HS-27A (cell line): ENCODE measurements at regions not wholly inside any gene's neighbourhood (a gene's known extent, or its start where the extent isn't known, plus 50 kb on each side); places are given as distances from the start of the nearest gene placed in this dataset.

Experiments
- DNase-seq: peaks from one replicate; pipeline ENCODE4 v3.0.0-alpha.2; 2012; ENCODE audit warnings: low read depth, missing footprints

DNA sequence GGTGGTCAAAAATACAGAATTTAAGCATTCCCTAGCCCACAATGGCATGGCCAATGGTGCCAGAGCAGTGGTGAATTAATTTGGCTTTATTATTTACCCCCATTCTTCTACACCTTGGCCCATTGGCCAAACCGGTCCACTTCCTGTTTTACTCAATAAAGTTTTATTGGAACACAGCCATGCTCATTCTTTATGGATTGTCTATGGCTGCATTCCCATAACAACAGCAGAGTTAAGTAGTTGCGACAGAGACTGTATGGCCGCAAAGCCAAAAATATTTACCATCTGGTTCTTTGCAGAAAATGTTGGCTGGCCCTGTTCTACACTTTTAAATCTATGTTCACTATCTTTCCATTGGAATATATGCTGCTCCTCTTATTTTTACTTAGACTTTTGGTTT is 130.3 kb upstream of the CCDC68 start:
- no peak for DNase-seq

- DNase-seq: no peak
Observed at GRCh38 chr18:55088561-55088960, 129.3 kb upstream of the CCDC68 start.

DNA sequence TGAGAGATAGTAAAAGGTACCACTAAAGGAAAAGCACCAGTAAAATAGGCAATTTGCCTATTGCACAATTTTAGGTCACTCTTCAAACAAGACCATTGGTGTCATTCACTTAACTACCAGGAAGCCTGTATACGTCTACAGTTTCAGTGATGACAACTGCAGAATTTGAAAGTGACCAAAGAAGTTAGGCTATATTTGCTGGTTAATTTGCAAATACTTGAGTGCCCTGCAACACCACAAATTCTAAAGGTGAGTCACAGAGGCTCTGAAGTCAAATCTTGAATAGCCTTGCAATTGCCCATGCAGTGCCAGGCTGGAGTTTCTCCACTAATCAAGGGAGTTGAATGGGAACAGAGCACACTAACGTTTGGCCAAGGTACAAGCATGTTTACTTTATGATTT is 128.7 kb upstream of the CCDC68 start:
- DNase-seq: no peak

DNA sequence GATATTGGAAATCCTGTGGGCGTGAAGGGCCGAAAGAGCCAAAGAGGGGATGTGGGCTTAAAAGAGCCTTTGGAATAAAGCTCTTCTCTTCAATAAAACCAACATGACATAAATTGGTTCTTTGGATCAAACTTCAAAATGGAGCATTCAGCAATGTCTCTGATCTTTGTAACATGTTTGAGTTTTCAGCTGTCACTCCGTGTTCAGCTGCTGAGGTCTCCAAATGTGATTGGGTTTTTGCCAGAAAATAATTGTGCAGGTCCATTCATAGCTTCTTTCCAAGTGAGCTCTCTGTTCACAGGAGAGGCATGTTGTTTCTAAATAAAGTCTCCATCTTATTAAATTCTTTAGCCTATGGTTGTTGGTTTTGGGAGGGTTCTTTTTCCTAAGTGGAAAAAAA is 127.6 kb upstream of the CCDC68 start:
- DNase-seq: no peak

GRCh38 chr18:55085557-55086285 is 126.5 kb upstream of the CCDC68 start:
- DNase-seq: no peak

GRCh38 chr18:55084550-55084949 is 125.3 kb upstream of the CCDC68 start:
- DNase-seq: no peak

GRCh38 chr18:55083461-55083860 is 124.2 kb upstream of the CCDC68 start:
- DNase-seq: no peak

GRCh38 chr18:55079481-55080355 is 120.5 kb upstream of the CCDC68 start:
- no peak for DNase-seq

GRCh38 chr18:55079067-55079466 is 119.8 kb upstream of the CCDC68 start:
- no peak for DNase-seq

GRCh38 chr18:55078303-55078932 is 119.2 kb upstream of the CCDC68 start:
- no peak for DNase-seq

GRCh38 chr18:55076643-55077218 is 117.5 kb upstream of the CCDC68 start:
- DNase-seq: no peak

DNA sequence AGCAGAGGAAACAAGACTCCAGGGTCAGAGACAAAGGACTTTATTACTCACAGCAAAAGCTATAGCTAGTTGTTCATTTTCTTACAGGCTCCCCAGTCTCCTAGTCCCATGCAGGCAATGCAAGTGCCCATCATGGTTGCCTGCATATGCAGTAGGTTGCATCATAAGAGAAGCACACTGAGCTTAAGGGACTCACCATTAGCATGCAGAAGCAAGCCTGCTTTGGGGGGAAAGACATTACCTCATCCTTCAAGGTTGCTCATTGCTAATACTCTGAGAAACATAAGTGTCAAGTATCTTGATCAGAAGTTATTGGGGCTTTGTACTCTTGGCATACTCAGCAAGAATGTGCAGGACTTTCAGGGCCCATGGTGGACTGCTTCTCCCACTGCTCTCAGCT is 114.6 kb upstream of the CCDC68 start:
- DNase-seq: no peak

DNA sequence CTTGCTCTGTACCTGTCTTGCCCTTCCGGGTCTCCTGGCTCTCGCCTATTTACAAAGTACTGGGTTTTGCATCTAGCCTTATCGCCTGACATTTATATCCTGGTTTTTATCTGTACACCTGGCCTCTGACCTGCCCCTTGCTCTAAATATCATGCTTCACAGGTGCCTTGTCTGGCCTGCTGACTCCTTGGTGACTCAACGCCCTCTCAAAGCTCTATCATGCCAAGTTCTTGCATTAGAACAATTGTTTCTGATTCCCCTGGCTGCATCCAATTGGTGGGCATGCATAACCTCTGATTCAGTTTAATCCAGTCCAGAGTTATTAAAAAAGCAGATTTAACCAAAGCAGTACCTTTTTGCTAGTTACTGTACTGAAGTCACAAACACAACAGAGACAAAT is 113.9 kb upstream of the CCDC68 start:
- DNase-seq: no peak

- DNase-seq: no peak
Observed at GRCh38 chr18:55072698-55073097, 113.4 kb upstream of the CCDC68 start.

DNA sequence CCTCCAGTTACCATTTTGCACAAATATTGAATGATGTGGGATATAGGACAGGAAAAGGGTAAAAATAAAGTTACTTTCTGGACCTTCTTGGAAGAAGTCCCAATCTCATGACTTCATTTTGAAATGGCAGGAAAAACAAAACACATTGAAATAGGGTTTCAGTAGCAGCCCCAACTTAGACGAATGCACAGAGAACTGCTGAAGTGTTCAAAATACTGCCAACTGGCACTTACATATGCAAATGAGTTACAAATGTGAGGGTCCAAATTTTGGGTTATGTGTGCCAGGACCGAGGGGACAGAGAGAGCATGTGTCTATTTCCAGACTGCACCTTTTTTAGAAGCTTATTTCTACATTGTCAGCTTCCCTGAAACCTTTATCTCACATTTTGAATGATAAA is 112.9 kb upstream of the CCDC68 start:
- DNase-seq: no peak

DNA sequence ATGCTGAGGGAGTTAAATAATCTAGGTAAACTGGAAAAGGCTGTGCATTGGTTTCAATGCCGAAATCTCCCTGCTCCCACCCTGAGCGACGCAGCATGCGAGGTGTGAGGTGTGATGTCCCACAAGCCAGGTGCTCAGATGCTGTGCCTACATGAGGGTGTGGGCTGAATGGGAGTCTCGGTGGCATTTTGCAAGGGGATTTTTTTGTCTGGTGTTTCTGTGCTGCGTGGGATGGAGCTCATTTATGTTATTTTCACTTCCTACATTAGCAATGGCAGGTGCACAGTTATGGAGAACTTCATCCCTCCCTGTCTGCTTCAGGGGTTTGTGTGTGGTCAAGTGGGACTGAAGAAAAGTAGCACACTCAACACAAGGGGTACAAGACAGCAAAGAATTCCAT is 110.2 kb upstream of the CCDC68 start:
- DNase-seq: no peak

DNA sequence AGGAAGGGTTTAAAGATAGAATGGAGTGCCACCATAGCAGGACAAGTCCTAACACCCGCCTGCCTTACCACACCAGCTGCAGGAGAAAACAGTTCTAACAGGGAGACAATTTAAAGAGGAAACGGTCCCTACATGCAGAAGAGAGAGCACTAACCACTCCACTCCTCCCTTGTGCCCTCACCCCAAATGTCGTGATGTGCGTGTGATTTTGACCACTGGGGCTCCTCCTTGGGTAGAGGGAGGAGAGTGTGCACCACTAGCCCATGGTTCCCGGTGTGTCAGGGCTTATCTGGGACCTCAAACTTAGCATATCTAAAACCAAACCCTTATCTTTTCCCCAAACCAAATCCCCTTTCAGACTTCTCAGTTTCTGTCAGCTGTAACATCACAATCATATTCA is 105.5 kb upstream of the CCDC68 start:
- DNase-seq: no peak

- DNase-seq: no peak
Observed at GRCh38 chr18:55064073-55064472, 104.8 kb upstream of the CCDC68 start.

DNA sequence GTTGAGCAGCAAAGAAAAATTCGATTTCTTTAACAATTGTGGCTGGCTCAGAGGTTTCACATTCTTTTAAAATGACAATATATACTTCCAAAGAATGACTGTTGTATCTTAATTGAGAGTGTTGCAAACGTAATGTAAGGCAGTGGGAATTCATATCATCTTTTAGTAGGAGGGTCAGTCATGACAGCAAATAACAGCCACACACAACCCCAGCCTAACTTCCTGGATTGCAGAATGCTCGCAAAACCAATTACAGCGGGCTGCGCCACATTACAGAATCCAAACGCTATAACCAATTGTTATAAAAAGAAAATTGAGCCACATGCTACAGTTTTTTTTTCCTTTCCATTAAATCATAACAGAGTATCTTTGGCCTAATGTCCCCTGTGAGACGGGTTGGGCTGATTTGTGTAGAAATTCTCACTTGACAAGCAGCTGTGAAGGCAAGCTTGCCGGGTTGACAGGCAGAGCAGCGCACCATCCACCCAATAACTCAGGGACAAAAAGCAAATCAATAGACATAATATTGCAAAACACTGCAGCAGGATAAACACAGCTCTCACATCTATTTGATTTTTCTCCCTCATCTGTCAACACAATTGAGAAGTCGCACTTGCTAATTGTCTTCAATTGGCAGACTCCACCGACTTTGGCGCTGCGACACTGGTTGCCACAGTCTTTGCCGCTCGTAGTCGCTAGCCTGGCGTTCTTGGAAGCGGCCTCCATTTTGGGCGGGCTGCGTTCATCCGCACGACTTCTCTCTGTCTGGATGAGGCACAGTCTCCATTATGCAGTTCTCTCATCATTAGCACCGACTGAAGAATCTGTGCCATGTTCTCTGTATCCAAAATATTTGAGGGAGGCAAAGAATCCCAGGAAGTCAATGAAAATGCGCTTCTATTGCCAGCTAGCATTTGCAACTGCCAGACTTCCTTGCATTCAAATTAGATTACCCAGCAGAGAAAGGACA is 95.0 kb upstream of the CCDC68 start:
- no peak for DNase-seq

DNA sequence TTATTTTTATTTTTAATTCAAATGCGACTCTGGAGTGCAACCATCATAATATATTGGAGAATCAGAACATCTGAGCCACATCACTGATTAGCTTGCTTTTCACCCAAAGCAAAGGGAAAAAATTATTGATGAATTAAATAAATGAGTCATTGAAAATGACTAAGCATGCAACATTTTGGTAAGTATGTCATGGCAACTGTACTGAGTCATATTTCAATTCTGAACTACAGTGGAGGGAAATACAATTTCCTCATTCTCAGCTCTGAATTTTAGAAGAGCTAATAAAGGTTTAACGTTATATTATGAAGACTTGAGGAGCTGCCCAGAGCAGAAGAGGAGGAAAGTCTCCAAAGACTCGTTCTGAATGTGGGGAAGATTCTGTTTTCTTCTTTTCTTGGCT is 89.6 kb upstream of the CCDC68 start:
- peak; percentile 17 for DNase-seq

DNA sequence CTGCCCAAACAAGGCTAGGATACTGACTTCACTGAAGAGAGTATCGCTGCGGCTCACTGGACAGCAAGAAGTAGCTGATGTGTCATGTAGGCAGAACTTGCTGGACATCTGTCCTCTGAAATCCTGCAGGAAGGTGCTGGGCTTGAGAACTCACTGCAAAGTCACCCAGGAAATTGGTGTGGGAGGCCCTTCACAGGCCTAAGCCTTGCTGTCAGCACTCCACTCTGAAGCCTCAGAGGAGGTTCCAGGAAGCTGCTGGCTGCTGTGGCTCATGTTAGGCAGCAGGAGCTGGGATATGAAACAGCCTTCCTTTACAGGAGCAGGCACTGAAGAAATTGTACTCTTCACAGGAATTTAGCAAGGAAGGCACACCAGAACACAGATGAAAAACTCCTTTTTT is 88.3 kb upstream of the CCDC68 start:
- no peak for DNase-seq
